AG04449 (cell line): ENCODE measurements at regions not wholly inside any gene's neighbourhood (a gene's known extent, or its start where the extent isn't known, plus 50 kb on each side); places are given as distances from the start of the nearest gene placed in this dataset.

Experiments used
- CTCF ChIA-PET: fragments of 350-600 bp; formaldehyde crosslinking; extraction: SDS; loops from one replicate; lab custom pipeline; 2021; ENCODE audit warnings: antibody characterized with exemption; lab: Yijun Ruan, JAX
- POLR2A ChIA-PET: fragments of 400-600, 350-600 bp; formaldehyde crosslinking; extraction: SDS; loops from one replicate; lab custom pipeline; 2020; ENCODE audit warnings: antibody characterized with exemption, inconsistent platforms; lab: Yijun Ruan, JAX
- DNase-seq: peaks from one replicate; pipeline ENCODE4 v3.0.0-alpha.2; 2010; ENCODE audit warnings: low read depth, low spot score
- H3K4me3 ChIP-seq: 2 replicates; pipeline ENCODE4 v1.5.1; 2011; ENCODE audit warnings: low read depth, mild to moderate bottlenecking, control low read depth, low read length
- TF ChIP-seq, protein P1 (sequence below): IDR thresholded peaks from one replicate; pipeline ENCODE4 v1.5.1; 2011; ENCODE audit warnings: mild to moderate bottlenecking, moderate library complexity, low read length, control low read depth, inconsistent platforms; ENCODE audit not compliant: insufficient read depth; ENCODE audit errors: missing control alignments

DNA sequence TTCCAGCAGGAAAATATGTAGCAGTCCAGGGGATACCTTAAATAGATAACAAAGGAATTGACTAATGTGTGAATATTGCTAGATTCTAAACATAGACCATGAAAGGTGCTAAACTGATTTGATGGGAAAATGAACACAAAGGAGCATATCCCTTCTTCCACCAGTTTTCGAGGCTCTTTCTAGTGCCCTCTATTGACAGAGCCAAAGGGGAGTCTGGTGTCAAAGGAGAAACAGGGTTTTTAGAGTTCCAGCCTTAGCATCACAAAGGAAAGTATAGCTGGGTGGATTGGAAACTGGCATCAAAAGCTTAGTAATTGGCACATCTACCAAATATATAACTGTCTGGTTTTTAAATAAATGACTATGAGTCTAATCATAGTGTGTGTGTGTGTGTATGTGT, 636.8 kb downstream of the ETV1 start:
- ChIA-PET CTCF (no interaction called here), POLR2A (no interaction called here)
- no peak for DNase-seq
- TF ChIP-seq, protein P1, sequence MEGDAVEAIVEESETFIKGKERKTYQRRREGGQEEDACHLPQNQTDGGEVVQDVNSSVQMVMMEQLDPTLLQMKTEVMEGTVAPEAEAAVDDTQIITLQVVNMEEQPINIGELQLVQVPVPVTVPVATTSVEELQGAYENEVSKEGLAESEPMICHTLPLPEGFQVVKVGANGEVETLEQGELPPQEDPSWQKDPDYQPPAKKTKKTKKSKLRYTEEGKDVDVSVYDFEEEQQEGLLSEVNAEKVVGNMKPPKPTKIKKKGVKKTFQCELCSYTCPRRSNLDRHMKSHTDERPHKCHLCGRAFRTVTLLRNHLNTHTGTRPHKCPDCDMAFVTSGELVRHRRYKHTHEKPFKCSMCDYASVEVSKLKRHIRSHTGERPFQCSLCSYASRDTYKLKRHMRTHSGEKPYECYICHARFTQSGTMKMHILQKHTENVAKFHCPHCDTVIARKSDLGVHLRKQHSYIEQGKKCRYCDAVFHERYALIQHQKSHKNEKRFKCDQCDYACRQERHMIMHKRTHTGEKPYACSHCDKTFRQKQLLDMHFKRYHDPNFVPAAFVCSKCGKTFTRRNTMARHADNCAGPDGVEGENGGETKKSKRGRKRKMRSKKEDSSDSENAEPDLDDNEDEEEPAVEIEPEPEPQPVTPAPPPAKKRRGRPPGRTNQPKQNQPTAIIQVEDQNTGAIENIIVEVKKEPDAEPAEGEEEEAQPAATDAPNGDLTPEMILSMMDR: no peak
- no peak overlapping the region for H3K4me3 ChIP-seq

- TF ChIP-seq, protein P1: no peak
- no peak overlapping the region for H3K4me3 ChIP-seq
- POLR2A ChIA-PET: no interaction called here
- CTCF ChIA-PET: no interaction called here
- DNase-seq: no peak
Measured at GRCh38 chr7:13359656-13360055, 629.8 kb downstream of the ETV1 start.

DNA sequence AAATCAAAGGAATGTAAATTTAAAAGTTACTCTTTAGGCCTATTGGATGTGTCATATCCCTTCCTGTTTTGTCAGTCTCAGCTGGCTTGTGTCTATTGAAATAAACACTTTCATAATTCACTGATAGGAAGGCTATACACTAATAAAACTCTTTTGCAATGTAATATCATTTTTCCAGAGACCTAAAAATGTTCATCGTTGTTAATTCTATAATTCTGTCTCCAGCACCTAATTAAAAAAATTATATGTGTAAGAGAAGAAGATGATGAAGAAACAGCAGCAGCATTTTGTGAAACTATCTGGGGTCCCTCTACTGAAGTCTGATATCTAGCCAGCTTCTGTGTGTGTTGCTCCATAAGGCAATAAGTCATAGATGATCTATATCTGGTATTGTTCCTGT, 602.7 kb downstream of the ETV1 start:
- CTCF ChIA-PET: no interaction called here
- TF ChIP-seq, protein P1: no peak

DNA sequence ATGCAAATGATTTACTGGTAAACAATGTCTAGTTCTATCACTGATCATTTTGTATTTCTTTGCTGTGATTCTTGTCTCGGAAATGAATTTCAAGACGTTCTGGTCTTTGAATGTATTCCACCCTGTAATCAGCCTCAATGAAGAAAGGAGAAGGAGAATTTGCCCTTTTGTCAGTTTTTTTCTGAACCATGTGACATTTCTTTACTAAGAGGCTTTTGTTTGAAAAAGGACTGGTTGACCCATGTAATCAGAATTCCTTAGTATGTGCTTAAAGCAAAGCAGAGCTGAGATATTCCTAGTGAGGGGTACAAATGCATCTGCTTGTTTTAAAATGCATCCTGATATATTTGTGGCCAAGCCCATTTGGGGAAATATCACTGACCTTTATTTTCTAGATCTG, 581.6 kb downstream of the ETV1 start:
- no peak overlapping the region for H3K4me3 ChIP-seq
- POLR2A ChIA-PET: no interaction called here
- TF ChIP-seq, protein P1: no peak
- no peak for DNase-seq
- CTCF ChIA-PET: no interaction called here

More for the DNA sequence above, 602.7 kb downstream of the ETV1 start:
- DNase-seq: no peak
- H3K4me3 ChIP-seq: no peak overlapping the region
- POLR2A ChIA-PET: no interaction called here

- POLR2A ChIA-PET: no interaction called here
Measured at GRCh38 chr7:13411151-13411550, 578.3 kb downstream of the ETV1 start.

GRCh38 chr7:13411636-13412035, 577.8 kb downstream of the ETV1 start:
- no peak overlapping the region for H3K4me3 ChIP-seq
- CTCF ChIA-PET: no interaction called here
- TF ChIP-seq, protein P1: no peak
- no peak for DNase-seq
- POLR2A ChIA-PET: no interaction called here

More at GRCh38 chr7:13411151-13411550, 578.3 kb downstream of the ETV1 start:
- no peak for DNase-seq
- CTCF ChIA-PET: no interaction called here
- TF ChIP-seq, protein P1: no peak
- H3K4me3 ChIP-seq: no peak overlapping the region
